Tibial artery (tissue), 4 donors: ENCODE measurements at regions not wholly inside any gene's neighbourhood (a gene's known extent, or its start where the extent isn't known, plus 50 kb on each side); places are given as distances from the start of the nearest gene placed in this dataset.

Experiments used
- DNase-seq, 2 donors: peaks; one replicate each; pipeline ENCODE4 v3.0.0-alpha.2; 2019
- H3K27ac ChIP-seq, 2 donors: fragments of 200-600 bp; sonication (generic) in 1 of 2; 1 replicate in 1 of 2; 2 replicates in 1 of 2; pipeline ENCODE4 v1.5.1; 2018 to 2019; ENCODE audit warnings: mild to moderate bottlenecking in 1 of 2
- H3K27me3 ChIP-seq, 2 donors: fragments of 200-600 bp; sonication (generic) in 1 of 2; one replicate each; pipeline versions ENCODE4 v1.5.1 to v1.6.0; 2016 to 2019
- H3K36me3 ChIP-seq, 3 donors: fragments of 200-600 bp; sonication (generic) in 2 of 3; one replicate each; pipeline ENCODE4 v1.5.1; 2016 to 2019; ENCODE audit warnings: mild to moderate bottlenecking in 2 of 3
- H3K4me1 ChIP-seq, 4 donors: fragments of 200-600 bp; sonication (generic) in 2 of 4; 1 replicate in 3 of 4; 2 replicates in 1 of 4; pipeline ENCODE4 v1.5.1; 2016 to 2019
- H3K4me3 ChIP-seq, 2 donors: fragments of 200-600 bp; sonication (generic) in 1 of 2; 1 replicate in 1 of 2; 2 replicates in 1 of 2; pipeline ENCODE4 v1.5.1; 2018 to 2019; ENCODE audit warnings: mild to moderate bottlenecking in 2 of 2
- H3K9me3 ChIP-seq, 3 donors: fragments of 200-600 bp; sonication (generic) in 1 of 3; one replicate each; pipeline ENCODE4 v1.5.1; 2016 to 2019
- CTCF ChIP-seq, 2 experiments: fragments of 200-600 bp in 1 of 2; fragments of 450-650 bp in 1 of 2; IDR thresholded peaks; one replicate each; pipeline ENCODE4 v1.5.1; 2017 to 2019; ENCODE audit warnings: antibody characterized with exemption in 2 of 2, mild to moderate bottlenecking in 1 of 2, moderate library complexity in 1 of 2
- intact Hi-C: fragments of 100-400 bp; cut with DNase I; formaldehyde crosslinking; loops from one replicate; pipeline ENCODE4 v1.15.0; 2023; ENCODE audit warnings: low total_unique reads

- DNase-seq, result no peak
- no peak for TF ChIP-seq CTCF (IDR thresholded peaks at IDR 0.05)
- Histone ChIP-seq H3K27ac (no peak overlapping the region), H3K4me1 (peaks cover 0 to 5% (median 0%) of the 10 kb centered on the region in 4 donors), H3K36me3 (no peaks in the 10 kb centered on the region), H3K9me3 (no peaks in the 10 kb centered on the region), H3K4me3 (no peak overlapping the region), H3K27me3 (peaks cover 0 to 3% of the 10 kb centered on the region in 2 donors)
- intact Hi-C loops, result no loop called here
Measured at GRCh38 chr2:205901491-205901890, 184.5 kb downstream of the INO80D start.

- Histone ChIP-seq H3K27me3 (peaks cover 0 to 3% of the 10 kb centered on the region in 2 donors), H3K27ac (no peak overlapping the region), H3K36me3 (no peaks in the 10 kb centered on the region), H3K9me3 (no peaks in the 10 kb centered on the region), H3K4me3 (no peak overlapping the region), H3K4me1 (peaks cover 0 to 5% (median 0%) of the 10 kb centered on the region in 4 donors)
- no peak for TF ChIP-seq CTCF (IDR thresholded peaks at IDR 0.05)
- intact Hi-C loops, result no loop called here
- DNase-seq, result no peak
Measured at GRCh38 chr2:205898744-205899143, 187.2 kb downstream of the INO80D start.

- H3K36me3 ChIP-seq, result no peaks in the 10 kb centered on the region
- intact Hi-C loops, result no loop called here
Measured at GRCh38 chr2:205895981-205896655, 189.9 kb downstream of the INO80D start.

GRCh38 chr2:205892665-205893259 is 193.2 kb downstream of the INO80D start:
- DNase-seq, result no peak
- no peaks in the 10 kb centered on the region for H3K27me3 ChIP-seq
- H3K4me1 ChIP-seq, result no peaks in the 10 kb centered on the region
- no peaks in the 10 kb centered on the region for H3K36me3 ChIP-seq
- intact Hi-C loops, result no loop called here
- no peaks in the 10 kb centered on the region for H3K9me3 ChIP-seq
- no peak overlapping the region for H3K27ac ChIP-seq
- no peak for TF ChIP-seq CTCF (IDR thresholded peaks at IDR 0.05)
- no peak overlapping the region for H3K4me3 ChIP-seq

More at GRCh38 chr2:205895981-205896655, 189.9 kb downstream of the INO80D start:
- Histone ChIP-seq H3K27ac (no peak overlapping the region), H3K9me3 (no peaks in the 10 kb centered on the region), H3K4me1 (no peaks in the 10 kb centered on the region), H3K4me3 (no peak overlapping the region), H3K27me3 (no peaks in the 10 kb centered on the region)
- TF ChIP-seq CTCF (IDR thresholded peaks at IDR 0.05), result no peak
- no peak for DNase-seq

- no peak for DNase-seq
- Histone ChIP-seq H3K4me3 (no peak overlapping the region), H3K4me1 (no peaks in the 10 kb centered on the region), H3K27me3 (no peaks in the 10 kb centered on the region), H3K36me3 (no peaks in the 10 kb centered on the region), H3K27ac (no peak overlapping the region), H3K9me3 (no peaks in the 10 kb centered on the region)
- no peak for TF ChIP-seq CTCF (IDR thresholded peaks at IDR 0.05)
- intact Hi-C loops, result no loop called here
Measured at GRCh38 chr2:205892251-205892655, 193.7 kb downstream of the INO80D start.
